Stimulated activated CD8-positive, alpha-beta memory T cell treated with anti-CD3 and anti-CD28 coated beads, Interleukin-15, amount 100 ng/mL, for 4 hours (primary cell): ENCODE measurements at regions not wholly inside any gene's neighbourhood (a gene's known extent, or its start where the extent isn't known, plus 50 kb on each side); places are given as distances from the start of the nearest gene placed in this dataset.

Source experiments
- DNase-seq, 2 donors: peaks; one replicate each; pipeline ENCODE4 v3.0.0-alpha.2; 2020; ENCODE audit warnings: low read depth in 2 of 2

GRCh38 chr2:144597894-144598593 lies 78.1 kb upstream of the ZEB2 start:
- no peak for DNase-seq

GRCh38 chr2:144597388-144597787 lies 77.5 kb upstream of the ZEB2 start:
- DNase-seq = no peak

GRCh38 chr2:144596073-144596871 lies 76.4 kb upstream of the ZEB2 start:
- DNase-seq = no peak

- no peak for DNase-seq
Measured at GRCh38 chr2:144595686-144596072, 75.8 kb upstream of the ZEB2 start.

GRCh38 chr2:144595279-144595678 lies 75.4 kb upstream of the ZEB2 start:
- no peak for DNase-seq

- DNase-seq = no peak
Measured at GRCh38 chr2:144593803-144594202, 73.9 kb upstream of the ZEB2 start.

DNA sequence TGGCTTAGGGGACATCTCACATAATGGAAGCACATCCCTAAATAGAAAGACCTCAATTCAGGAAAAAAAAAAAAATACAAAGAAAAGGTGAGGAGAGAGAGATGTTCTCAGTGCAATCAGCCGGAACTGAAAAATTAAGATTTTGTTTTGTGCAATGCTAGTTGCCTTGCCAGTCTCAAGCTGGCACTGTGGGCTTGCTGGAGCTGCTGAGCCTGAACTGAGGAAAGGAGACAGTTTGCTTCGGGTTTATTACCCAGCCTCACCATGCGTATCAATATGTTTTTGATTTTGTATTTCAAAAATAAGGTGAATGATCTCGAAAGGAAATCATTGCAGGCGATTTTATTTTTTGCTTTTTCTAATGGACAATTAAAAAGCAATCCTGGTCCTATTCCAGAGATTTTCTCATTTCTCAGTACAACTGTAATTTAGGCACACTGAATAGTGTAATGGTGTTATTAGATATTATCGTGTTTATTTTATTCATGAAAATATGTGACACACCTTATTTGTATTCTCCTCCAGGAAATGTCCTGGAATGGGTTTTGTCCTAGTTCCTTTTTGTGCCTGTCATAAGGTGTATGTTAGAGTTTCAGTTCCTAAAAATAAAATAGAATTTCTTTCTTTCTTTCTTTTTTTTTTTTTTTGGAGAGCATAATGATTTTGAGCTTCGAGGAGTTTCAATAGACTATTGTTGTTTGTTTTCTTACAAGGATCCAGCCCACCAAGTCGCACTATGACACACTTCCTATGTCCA lies 72.8 kb upstream of the ZEB2 start:
- no peak for DNase-seq

- no peak for DNase-seq
Measured at GRCh38 chr2:144587306-144587705, 67.4 kb upstream of the ZEB2 start.

DNA sequence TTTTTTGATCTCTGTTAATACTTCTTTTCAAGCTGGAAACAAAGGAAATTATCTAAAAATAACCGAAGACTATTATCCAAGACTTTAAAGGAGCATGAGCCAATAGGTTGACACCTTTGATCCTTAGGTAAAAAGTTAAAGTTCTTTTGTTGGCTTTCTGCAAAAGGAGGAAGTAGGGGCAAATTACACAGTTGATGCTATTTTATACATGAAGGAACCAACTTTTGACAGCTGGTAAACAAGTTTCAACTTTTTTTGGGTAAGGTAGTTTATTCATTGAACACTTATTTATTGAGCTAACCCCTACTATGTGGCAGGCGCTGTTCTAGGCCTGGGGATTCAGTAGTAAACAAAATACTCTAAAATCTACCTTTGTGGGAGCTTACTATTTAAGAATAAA lies 66.6 kb upstream of the ZEB2 start:
- no peak for DNase-seq

DNA sequence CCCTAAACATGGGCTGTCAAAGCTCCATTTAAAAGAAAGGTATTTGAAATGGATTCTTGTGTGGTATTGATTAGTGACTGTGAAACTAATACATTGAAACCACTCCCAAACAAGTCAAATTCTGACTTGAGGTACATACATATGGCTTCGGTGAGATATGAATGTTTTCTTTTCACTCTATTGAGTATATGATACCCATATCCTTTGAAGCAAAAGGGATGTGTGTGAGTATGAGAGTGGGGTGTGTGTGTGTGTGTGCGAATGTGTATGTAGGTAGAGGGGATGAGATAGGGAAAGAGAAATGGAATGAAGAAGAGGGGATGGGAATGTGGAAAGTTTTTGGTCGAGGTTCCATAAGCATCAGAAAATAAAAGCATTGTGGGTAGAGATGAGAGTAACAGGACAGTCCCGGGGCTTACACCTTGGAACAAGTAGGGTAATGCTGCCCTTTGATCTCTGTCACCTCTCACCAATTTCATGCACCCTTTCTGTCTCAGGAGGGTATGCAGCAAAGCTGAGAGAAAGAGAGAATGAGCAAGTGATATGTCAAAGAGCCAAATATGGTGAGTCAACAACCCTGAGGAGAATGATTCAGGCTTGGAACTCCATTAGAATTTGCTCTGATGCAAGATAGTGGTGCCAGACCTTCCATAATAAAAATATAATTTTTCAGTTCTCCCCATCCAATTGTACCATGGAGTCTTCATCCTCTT lies 64.0 kb upstream of the ZEB2 start:
- no peak for DNase-seq

- DNase-seq = no peak
Measured at GRCh38 chr2:144583381-144583729, 63.4 kb upstream of the ZEB2 start.

- no peak for DNase-seq
Measured at GRCh38 chr2:144582651-144583380, 62.9 kb upstream of the ZEB2 start.

GRCh38 chr2:144580521-144581161 lies 60.7 kb upstream of the ZEB2 start:
- no peak for DNase-seq

GRCh38 chr2:144579556-144579955 lies 59.6 kb upstream of the ZEB2 start:
- DNase-seq = no peak

- no peak for DNase-seq
Measured at GRCh38 chr2:144578099-144578498, 58.2 kb upstream of the ZEB2 start.

GRCh38 chr2:144572977-144573376 lies 53.1 kb upstream of the ZEB2 start:
- no peak for DNase-seq

- DNase-seq = no peak
Measured at GRCh38 chr2:144571770-144572169, 51.9 kb upstream of the ZEB2 start.

GRCh38 chr2:144570566-144570965 lies 50.6 kb upstream of the ZEB2 start:
- DNase-seq = no peak
